Amygdala (tissue), 56 donors: ENCODE measurements at regions not wholly inside any gene's neighbourhood (a gene's known extent, or its start where the extent isn't known, plus 50 kb on each side); places are given as distances from the start of the nearest gene placed in this dataset.

Experiments
- DNase-seq, 56 donors: peaks; one replicate each; lab custom pipeline; 2025; lab: John Stamatoyannopoulos, UW

- DNase-seq: no peak
Observed at GRCh38 chrX:39559229-39559628, 538.5 kb downstream of the BCOR start.

- no peak for DNase-seq
Observed at GRCh38 chrX:39560271-39560670, 537.5 kb downstream of the BCOR start.

- DNase-seq: no peak
Observed at GRCh38 chrX:39563178-39563577, 534.6 kb downstream of the BCOR start.

- DNase-seq: no peak
Observed at GRCh38 chrX:39564751-39565150, 533.0 kb downstream of the BCOR start.

GRCh38 chrX:39574178-39574577 is 523.6 kb downstream of the BCOR start:
- no peak for DNase-seq

- DNase-seq: peak in 49 of 56 donors; percentile 1 to 74 (median 25)
Observed at GRCh38 chrX:39576041-39576872, 521.5 kb downstream of the BCOR start.

DNA sequence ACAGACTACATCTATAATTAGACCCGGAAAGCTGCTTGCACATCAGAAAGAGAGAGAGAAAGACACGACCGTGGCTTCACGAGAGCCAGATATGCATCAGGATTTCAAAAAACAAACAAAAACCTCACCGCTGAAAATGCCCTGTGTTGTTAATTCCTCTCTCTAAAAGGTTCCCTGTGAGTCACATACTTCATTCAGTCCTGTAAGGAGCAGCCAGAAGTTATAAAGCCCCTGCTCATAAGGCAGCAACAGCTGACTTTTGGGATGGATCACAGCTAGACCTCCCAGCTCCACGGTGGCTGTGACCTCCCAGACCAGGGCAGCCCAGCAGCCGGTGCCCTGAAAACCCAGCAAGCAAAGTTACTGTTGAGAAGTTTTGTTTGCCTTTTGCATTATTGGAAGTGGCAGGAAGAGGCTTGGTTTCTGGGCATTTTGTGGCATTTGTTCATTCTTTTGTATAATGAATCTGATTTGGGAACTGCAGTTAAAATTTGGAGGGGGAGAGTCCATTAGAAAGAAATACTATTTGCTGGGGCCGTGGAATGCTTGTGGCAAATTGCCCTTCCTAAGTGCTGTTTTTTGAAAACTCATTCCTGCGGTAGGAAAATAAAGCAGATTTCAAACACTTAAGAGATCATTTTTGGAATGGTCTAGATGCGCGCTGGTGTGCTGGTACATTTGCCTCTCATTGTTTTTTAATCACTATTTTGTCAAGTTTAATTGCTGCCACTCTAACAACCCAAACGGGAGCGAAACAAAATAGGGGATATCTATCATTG is 520.4 kb downstream of the BCOR start:
- DNase-seq: peak in 1 of 56 donors; percentile 1

- no peak for DNase-seq
Observed at GRCh38 chrX:39577985-39578869, 519.5 kb downstream of the BCOR start.

GRCh38 chrX:39580043-39580442 is 517.7 kb downstream of the BCOR start:
- DNase-seq: no peak

DNA sequence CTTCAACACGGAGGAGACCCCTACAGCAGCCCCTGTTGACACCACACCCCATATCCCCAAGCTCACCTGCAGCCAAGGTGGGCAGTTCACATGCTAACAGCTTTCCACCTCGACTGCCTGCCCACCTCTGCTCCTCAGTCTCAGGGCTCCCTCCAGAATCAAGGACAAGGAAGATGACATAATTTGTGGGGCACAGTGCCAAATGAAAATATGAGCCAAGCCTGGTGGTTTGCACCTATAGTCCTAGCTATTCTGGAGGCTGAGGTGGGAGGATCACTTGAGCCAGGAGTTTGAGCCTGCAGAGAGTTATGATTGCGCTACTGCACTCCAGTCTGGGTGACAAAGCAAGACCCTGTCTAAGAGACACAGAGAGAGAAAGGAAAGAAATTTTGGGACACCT is 516.3 kb downstream of the BCOR start:
- no peak for DNase-seq

- DNase-seq: no peak
Observed at GRCh38 chrX:39582091-39582490, 515.7 kb downstream of the BCOR start.

- DNase-seq: no peak
Observed at GRCh38 chrX:39582976-39583375, 514.8 kb downstream of the BCOR start.

DNA sequence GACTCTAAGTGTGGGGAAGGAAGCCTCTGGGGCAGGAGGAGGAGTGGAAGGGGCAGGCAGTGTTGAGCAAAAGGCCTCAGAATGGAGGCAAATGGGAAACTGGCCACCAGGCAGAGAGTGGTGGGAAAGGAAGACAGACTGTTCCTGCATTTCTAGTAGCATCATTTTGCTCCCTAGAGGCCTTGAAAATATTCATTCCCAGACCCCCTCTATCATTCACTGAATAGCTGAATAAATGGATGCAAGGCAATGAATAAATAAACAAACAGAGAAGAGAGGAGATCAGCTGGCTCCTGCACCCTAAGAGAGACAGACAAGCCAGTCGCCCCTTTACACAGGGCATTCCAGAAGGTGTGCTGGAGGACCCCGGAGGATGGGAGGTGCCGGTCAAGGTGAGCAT is 511.9 kb downstream of the BCOR start:
- DNase-seq: no peak

GRCh38 chrX:39586359-39586758 is 511.4 kb downstream of the BCOR start:
- DNase-seq: no peak

GRCh38 chrX:39591099-39591498 is 506.7 kb downstream of the BCOR start:
- no peak for DNase-seq

DNA sequence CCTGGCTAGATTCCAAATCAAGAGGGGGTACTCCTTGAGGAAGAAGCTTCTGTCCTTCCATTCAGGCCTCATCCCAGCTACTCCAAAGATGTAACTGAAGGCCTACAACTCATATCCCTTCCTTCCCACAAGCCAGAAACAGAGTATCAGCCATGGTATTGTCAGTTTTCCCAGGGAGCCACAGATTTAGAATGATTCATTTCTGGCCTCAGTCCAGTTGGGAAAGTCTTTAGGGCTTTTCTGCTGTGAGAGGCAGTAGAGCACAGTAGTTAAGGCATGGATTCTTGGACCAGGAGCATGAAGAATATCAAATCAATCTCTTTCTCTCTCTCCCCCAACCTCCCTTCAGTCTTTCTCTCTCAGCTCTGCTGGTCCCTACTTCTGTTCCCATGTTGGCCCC is 505.0 kb downstream of the BCOR start:
- no peak for DNase-seq

DNA sequence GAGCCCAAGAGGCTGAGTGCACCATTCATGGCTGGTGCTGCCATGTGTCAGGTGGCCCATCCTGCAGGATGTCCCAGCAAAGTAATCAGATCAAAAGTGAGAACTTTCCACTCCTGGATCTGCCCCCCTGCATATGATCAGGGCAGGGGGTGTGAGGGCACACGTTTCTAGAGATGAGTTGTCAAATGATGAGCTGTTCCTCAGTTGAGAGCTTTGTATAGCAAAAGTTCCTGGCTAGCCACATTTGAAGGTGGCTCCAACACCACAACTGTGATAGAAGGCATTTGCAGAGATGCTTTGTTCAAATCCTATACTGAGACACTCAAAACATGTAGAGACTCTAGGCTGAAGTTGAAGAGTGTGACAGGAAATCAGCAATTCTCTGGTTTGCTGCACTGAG is 501.8 kb downstream of the BCOR start:
- no peak for DNase-seq

DNA sequence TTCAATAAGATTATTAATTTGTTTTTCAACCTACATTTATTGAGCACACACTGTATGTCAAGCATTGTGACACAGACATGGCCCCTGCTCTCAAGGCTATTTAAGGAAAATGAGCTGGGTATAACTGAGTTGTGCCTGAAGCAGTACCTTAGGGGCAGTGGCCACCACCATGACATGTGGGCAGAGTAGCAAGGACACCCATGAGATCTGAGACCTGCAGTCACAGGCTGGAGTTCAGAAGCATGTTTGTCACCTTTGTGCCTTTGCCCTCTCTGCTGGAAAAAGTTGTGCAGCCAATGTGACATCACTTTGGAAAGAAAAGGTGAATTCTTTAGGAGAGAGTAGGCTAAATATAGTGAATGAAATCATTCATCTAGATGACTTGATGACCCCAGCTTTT is 501.3 kb downstream of the BCOR start:
- no peak for DNase-seq

- no peak for DNase-seq
Observed at GRCh38 chrX:39599339-39599738, 498.4 kb downstream of the BCOR start.

GRCh38 chrX:39600222-39600621 is 497.5 kb downstream of the BCOR start:
- no peak for DNase-seq
